Limb (tissue), 2 donors: ENCODE measurements at regions not wholly inside any gene's neighbourhood (a gene's known extent, or its start where the extent isn't known, plus 50 kb on each side); places are given as distances from the start of the nearest gene placed in this dataset.

ENCODE experiments used
- DNase-seq, 2 donors: peaks; one replicate each; pipeline ENCODE4 v3.0.0-alpha.2; 2016; ENCODE audit errors: extremely low spot score in 2 of 2

GRCh38 chr7:70975754-70976153, 156.2 kb upstream of the GALNT17 start:
- DNase-seq = no peak

GRCh38 chr7:70986297-70986696, 145.6 kb upstream of the GALNT17 start:
- DNase-seq = no peak

- DNase-seq = no peak
Observed at GRCh38 chr7:70994176-70994575, 137.8 kb upstream of the GALNT17 start.

GRCh38 chr7:70997261-70997660, 134.7 kb upstream of the GALNT17 start:
- DNase-seq = peak in 1 of 2 donors; percentile 86

- no peak for DNase-seq
Observed at GRCh38 chr7:71005109-71005508, 126.8 kb upstream of the GALNT17 start.

- no peak for DNase-seq
Observed at GRCh38 chr7:71009636-71010035, 122.3 kb upstream of the GALNT17 start.

GRCh38 chr7:71015252-71015900, 116.6 kb upstream of the GALNT17 start:
- peak in 1 of 2 donors; percentile 43 for DNase-seq

- DNase-seq = no peak
Observed at GRCh38 chr7:71016401-71016800, 115.5 kb upstream of the GALNT17 start.

- DNase-seq = no peak
Observed at GRCh38 chr7:71017602-71018001, 114.3 kb upstream of the GALNT17 start.

GRCh38 chr7:71019706-71020105, 112.2 kb upstream of the GALNT17 start:
- peak; percentile 77 to 83 for DNase-seq

- peak in 1 of 2 donors; percentile 75 for DNase-seq
Observed at GRCh38 chr7:71021131-71021530, 110.8 kb upstream of the GALNT17 start.

- DNase-seq = no peak
Observed at GRCh38 chr7:71026680-71027079, 105.3 kb upstream of the GALNT17 start.

GRCh38 chr7:71034243-71034642, 97.7 kb upstream of the GALNT17 start:
- no peak for DNase-seq

- DNase-seq = no peak
Observed at GRCh38 chr7:71042591-71042990, 89.4 kb upstream of the GALNT17 start.

GRCh38 chr7:71050492-71050891, 81.5 kb upstream of the GALNT17 start:
- DNase-seq = no peak

GRCh38 chr7:71055504-71055903, 76.4 kb upstream of the GALNT17 start:
- DNase-seq = no peak

- no peak for DNase-seq
Observed at GRCh38 chr7:71077743-71078476, 54.0 kb upstream of the GALNT17 start.
